T-helper 1 cell treated with Interleukin-12 subunit alpha and Interleukin-12 subunit beta and Interleukin-4 antibody, amounts not matched to agents 30 ng/mL and 1 ng/mL, for 36 hours (primary cell): ENCODE measurements at regions not wholly inside any gene's neighbourhood (a gene's known extent, or its start where the extent isn't known, plus 50 kb on each side); places are given as distances from the start of the nearest gene placed in this dataset.
"Not testable (repeated sequence)": the region's sequence is repeated elsewhere in the genome, so short reads cannot be mapped to it uniquely, and the experiment has no call there.

Experiments
- intact Hi-C: fragments of 100-400 bp; cut with micrococcal nuclease; formaldehyde crosslinking; loops from one replicate; pipeline ENCODE4 v1.15.1; 2024

DNA sequence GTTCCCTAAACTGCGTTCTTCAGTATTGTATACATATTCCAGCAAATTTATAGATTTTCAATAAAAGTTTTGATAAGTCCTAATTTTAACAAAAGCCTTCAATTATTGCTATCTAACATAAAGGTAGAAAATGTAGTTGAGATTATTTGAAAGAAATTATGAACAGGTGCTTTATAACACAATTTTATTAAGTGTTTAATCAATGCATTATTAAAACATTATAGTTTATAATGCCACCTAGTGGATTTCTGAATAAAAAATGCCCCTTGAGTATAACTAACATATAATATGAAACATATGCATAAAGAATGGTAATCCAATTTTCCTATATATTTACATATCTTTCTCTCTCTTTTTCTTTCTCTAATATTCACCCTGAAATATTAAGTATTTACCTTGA, 515.3 kb downstream of the SLC6A15 start:
- intact Hi-C loops: loop anchor here (5.0 kb wide), 1 partner anchor 1710 kb away; the partner anchor contains the start of gene TMTC2

DNA sequence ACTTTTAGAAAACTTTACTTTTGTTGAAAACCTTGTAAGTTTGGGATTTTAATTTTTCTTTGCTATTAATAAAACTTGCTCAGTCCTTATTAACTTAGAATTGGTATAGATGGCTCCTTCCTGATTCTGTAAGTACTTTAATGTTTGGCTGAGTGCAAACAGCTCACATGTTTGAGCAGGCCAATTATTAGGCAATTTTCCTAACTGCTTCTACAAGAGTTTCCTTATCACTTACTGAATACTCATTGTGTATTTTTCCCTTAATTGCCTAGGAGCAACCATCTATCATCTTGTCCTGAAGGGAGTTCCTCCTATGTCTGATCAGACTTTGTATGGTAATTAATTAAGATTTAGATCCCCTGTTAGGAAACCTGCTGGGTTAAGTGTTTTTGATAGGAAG, 521.4 kb downstream of the SLC6A15 start:
- intact Hi-C loops: not testable (repeated sequence)

DNA sequence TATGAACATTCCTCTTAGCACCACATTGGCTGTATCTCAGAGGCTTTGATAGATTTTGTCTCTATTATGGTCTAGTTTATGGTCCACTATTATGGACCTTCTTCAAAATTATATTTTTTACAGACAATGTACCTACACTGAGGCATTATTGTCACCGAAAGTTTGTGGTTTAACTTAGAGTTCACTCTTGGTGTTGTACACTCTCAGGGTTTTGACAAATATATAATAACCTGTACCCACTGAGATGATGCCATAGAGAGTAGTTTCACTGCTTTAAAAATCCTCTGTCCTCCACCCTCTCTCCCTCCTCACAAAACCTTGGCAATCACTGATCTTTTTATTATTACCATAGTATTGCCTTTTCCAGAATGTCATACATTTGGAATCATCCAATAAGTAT, 528.2 kb downstream of the SLC6A15 start:
- intact Hi-C loops: no loop called here

DNA sequence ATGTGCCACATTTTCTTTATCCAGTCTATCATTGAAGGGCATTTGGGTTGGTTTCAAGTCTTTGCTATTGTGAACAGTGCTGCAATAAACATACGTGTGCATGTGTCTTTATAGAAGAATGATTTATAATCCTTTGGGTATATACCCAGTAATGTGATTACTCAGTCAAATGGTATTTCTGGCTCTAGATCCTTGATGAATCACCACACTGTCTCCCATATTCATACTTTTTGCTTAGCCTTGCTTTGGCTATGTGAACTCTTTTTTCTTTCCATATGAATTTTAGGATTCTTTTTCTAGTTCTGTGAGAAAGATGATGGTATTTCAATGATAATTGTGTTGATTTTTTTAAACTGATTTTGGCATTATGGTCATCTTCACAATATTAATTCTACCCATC, 530.1 kb downstream of the SLC6A15 start:
- intact Hi-C loops: not testable (repeated sequence)

DNA sequence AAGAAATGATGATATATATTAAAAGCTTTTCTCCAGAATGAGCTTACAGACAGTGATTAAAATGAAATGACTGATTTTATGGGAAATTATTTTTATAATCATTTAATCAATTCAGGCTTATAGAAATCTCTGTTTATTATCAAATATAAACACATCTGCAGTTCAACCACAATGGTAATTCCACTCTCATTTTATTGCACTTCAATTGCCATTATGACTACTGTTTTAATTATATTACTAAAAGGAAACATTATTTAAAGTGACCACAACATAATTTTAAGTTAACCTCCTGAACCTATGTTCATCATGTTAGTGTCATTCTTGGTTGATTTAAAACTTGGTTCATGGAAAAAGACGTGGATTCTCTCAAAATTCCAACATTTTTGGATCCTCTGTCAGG, 536.3 kb downstream of the SLC6A15 start:
- intact Hi-C loops: no loop called here

DNA sequence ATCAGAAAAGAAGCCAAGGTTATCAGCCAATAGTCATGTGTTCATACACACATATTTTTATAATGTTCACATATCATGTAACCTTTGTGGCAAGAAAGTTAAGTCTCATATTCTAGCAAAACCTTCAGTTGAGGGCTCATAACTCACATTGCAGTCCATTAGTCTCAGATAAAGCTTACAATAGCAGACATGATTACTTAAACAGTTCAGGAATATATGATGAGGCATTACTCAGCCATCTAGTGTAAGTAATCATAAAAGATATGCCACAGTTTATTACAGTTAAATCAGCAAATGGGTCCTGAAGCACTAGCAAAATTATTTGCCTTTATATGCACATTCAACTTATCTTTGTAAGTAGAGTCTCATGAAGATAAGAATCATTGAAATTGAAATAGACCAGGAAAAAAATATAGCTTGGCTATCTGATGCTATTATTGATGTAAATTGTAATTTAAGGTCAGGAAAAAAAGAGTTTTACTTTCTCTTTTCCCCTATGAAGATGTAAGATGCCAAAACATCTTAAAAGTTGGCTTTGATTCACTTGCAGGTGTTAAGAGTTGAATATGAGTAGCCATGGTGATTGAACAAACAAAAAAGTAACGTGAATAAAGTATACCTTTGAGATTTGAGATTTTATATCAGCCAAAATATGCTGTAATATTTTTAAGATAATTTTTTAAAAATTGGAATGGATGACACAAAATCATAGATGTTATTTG, 537.0 kb downstream of the SLC6A15 start:
- intact Hi-C loops: no loop called here

DNA sequence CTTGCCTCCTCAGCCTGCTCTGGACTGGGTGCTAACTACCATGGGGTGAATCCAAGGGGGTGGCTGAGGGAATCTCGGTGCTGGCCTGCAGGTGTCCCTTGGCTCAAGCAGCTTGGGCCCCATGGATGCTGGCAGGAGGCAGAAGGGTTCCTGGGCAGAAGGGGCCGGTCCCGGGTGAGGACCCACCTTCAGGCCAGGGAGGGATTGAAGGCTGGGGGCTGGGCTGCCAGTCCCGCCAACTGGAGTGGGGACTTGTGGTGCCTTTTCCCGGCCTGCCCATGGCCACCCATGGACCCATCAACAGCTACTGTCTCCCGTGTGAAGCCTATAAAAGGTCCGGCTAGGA, 550.1 kb downstream of the SLC6A15 start:
- intact Hi-C loops: no loop called here

DNA sequence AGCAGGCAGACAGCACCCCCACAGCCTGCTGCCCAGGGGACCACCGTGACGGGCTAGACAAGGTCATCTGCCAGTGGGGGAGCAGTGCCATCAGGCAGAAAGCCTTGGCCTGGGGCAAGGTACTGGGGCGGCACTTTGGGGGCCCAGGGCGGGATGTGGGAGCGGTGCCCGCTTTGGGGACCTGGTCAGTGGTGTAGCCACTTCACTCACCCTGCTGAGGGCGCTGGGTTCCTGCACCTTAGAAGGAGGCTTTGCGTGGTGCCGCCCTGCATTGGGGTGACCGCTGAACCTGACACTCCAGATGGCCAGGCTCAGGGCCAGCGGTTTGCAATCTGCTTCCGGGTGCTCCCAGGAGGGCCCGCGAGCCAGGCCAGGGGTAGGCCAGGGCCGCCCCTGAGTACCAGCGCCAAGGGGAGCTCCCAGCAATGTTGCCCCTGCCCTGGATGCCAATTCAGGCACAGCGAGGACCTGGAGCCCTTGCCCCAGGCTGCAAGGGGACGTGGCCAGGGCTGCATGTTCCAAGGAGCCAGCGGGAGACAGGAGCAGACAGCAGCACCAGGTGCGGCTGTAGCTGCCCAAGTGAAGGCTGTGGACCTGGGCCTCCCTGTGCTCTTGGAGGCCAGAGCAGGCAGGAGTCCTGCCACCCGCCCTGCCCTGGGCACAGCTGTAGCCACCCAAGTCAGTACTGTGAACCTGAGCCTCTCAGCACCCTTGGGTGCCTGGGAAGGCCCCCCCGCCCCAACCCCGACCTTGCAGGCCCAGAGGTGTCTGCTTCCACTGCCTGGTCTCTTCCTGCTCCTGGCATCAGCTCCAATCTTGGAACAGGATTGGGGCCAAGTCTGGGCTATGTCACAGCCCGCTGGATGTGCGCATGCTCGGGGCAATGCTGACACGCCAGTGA, 550.7 kb downstream of the SLC6A15 start:
- intact Hi-C loops: no loop called here

DNA sequence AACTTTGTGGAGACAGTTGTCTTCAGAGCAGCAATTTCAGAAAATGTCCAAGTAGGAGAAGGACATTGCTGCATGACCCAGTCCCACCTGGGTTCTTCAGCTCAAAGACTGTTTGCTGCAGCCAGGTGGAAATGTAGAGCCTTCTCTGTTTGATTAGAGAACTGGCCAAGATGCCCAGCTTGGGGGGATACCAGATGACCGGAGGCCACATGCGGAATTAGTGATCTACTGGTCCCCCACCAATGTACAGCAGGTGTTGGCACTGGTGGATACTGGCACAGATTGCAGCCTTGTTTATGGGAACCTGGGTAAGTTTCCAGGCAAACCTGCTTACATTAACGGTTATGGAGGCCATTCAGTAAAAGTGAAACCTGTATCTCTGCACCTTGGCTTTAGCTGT, 555.3 kb downstream of the SLC6A15 start:
- intact Hi-C loops: no loop called here

DNA sequence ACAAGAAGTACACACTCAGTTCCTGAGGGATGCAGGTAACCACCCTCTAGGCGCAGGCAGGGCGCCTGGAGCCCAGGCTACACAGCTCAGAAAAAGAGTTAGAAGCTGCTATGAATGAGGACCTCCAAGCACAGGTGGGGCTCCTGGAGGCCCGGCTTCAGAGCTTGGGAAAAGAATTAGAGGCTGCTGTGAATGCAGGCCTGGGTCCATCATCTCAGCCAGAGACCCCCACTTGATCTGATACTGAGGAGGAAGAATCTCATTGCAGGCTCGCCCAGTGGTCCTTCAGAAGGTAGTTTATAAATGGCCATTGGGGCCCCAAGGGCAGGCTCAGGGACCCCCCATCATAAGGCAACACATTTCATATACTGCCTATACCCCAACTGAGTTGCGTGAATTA, 556.4 kb downstream of the SLC6A15 start:
- intact Hi-C loops: no loop called here

DNA sequence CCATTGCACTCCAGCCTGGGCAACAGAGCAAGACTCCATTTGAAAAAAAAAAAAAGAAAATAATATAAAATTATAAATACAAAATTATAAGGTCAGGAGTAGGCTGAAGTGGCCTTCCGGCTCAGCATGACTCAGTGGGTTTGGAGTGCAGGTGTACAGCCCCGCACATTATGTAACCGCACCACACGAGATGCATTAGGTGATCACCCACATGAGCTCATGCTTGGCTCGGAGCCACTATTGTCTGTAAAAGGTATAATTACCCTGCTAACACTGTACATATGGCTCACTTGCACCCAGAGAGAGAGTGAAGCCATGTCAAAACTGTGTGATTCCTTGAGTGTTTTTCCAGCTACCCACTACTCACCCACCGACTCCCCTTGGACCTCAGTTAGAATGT, 557.0 kb downstream of the SLC6A15 start:
- intact Hi-C loops: no loop called here

DNA sequence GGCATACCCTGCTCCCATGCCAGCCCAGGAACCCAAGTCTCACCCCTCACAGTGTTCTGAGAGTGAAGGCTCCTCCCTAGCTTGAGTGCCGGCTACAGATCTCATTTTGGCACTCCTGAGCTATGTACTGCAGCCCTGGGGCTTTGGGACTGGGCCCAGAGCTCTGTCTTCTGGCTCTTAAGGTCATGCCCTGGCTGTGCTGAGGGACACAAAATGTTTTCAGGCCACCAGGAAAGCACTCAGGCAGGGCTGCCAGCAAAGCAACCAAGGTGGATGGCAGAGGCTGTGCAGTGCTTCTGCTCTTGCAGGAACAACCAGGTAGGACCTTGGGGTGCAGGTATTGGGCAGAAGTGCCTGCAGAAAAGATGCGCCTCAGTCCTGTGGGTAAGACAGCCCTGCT, 564.0 kb downstream of the SLC6A15 start:
- intact Hi-C loops: no loop called here

DNA sequence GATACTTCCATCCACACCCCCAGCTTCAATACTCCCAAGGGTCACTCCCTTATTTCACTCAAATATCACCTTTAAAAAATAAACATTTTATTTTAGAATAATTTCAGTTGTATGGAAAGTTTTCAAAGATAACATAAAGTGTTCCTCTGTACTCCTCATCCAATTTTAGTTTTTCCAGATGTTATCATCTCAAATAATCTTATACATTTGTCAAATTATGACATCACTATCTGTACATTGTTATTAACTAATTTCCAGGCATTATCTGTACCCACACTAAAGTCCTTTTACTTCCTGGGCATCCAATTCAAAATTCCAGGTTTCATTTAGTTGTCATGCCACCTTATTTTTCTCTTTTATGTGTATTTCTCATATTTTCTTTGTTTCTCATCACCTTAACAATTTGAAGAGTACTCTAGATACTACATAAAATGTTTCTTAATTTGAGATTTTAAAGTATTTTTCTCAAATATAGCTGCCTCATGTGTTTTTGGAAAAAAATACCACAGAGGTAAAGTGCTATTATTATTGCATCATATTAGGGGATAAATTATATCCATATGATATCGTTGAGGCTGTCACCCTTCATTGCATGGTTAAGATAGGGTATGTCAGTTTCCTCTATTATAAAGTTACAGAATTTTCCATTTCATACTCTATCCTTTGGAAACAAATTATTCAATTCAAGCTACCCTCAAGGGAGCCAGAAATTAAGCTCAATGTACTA, 571.0 kb downstream of the SLC6A15 start:
- intact Hi-C loops: no loop called here

DNA sequence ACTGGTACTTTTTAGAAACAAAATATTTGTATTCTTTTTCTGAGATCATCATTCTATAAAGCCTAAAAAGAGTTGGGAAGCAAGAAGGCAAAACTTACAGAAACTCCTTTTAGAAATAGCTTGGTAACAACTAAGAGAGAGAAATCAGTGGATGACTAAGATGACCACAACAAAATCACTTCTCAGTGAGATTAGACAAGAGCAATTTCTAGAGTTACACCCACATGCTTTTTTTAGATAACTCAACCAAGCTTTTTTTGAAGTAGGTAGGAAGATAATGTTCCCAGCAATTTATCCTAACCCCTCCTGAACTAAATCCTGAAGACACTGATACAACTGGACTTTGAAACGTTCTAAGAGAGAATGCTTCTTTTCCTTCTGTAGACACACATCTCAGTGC, 576.4 kb downstream of the SLC6A15 start:
- intact Hi-C loops: no loop called here

DNA sequence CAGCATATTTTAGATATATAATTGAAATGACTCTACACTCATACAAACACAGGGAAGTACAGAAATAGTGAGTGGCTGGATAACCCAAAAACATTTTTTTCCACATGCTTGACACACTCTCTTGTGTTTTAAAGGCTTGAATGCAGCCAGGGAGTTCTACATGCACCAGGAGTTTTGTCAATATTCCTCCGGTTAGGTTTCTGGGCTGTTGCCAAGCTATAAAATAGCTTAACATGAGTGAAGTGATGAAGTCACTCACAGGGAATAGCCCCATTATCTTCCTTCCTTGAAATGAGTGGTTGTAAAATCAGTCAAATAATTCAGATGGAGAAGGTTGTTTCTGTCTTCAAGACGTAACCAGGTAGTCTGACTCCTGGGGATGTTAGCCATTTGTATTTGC, 582.7 kb downstream of the SLC6A15 start:
- intact Hi-C loops: no loop called here

DNA sequence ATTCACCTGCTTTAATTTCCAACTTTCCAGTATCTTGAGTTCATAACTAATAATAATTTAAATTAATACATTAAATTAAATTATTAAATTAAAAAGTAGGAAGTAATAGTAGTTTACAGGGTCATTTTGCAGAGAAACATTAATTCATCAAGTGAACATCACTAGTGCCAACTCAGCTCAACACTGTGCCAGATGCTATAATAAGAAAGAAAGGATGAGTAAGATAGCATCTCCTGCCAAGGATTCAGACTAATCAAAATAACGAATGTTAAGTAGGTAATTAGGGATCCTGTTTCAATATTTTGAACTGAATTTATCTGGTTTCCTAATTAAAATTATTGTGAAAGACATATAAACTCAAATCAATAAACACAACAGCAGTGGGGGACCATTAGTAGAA, 596.7 kb downstream of the SLC6A15 start:
- intact Hi-C loops: no loop called here

DNA sequence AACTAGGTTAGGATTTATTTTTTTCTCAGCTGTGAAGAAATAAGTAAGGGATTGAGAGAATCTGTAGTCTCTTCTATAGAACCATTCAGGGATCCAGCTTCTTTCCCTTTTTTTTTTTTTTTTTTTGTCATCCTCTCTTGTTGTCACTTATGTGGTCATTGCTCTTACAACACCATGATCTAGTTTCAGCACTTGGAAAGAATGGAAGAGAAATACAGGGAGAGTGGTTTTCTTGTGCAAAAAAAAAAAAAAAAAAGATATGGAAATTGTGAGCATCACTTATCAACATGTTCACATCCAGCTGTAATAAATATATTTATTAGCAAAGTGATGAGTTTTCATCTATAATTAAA, 599.3 kb downstream of the SLC6A15 start:
- intact Hi-C loops: no loop called here

DNA sequence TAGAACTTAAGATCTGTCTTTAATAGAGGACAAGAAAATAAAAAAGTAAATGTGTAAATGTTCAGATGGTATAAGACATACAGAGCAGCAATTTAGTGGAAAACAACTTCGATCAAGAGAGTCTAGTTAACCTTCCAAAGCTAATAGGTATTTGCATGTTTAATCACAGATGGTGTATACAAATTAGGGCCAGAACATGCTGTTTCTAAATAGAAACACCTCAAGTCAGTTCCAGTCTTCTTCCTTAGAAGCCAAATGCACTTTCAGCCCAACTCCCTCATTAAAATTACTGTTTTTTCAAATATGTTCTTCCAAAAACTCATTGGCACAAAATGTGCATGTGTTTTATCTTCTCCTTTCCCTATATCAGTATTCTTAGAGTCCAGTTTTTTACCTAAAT, 604.4 kb downstream of the SLC6A15 start:
- intact Hi-C loops: no loop called here

DNA sequence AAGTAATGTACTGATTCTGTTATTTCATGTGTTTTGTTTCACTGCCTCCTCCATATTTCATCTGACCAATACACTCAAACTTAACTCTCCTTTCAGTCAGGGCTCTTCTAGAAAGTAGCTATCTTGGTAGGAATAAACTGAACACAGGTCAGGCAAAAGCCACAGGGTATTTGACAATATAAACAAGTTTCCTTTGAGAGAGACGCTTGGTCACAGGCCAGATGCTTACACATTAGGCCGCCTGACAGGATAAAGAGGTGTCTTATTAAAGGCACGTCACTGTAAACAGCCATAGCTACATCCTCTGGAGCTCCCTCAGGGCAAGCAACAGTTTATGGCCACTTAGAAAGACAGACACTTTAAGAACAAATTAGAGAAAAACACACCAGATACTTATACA, 607.5 kb downstream of the SLC6A15 start:
- intact Hi-C loops: no loop called here

DNA sequence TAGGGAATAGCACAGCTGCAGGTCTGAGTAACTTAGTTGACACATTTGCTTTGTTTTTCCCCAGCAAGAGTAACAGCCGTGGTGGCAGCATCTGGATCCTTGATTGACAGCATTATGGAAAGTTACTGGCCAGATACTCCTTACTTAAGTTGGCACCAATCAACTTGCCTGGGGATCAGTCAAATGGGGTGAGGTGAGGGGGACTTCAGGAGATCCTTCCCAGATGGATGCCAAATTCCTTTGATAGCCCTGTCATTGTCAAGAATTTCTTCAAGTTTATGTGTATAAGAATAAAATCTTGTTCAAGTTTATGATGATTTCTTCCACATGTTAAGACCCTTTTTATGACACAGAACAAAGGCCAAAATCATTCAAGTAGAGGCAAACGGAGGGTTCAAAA, 618.4 kb downstream of the SLC6A15 start:
- intact Hi-C loops: no loop called here

DNA sequence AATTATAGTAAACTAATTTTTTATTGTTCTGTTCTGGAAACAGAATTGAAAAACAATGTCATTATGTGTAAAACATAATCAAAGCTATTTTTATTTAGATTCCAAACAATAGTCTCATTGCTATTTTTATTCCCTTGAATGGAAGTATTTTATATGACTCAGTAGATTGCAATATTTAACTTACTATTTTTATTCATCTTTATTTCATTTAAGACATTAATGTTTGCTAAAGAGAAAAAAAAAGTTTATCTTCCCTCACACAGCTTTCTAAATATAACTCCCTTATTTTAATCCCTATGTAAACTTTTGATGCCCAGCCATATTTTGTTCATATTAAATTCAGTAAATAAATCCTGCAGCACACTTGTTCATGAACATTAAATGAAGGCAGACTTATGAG, 622.4 kb downstream of the SLC6A15 start:
- intact Hi-C loops: no loop called here

DNA sequence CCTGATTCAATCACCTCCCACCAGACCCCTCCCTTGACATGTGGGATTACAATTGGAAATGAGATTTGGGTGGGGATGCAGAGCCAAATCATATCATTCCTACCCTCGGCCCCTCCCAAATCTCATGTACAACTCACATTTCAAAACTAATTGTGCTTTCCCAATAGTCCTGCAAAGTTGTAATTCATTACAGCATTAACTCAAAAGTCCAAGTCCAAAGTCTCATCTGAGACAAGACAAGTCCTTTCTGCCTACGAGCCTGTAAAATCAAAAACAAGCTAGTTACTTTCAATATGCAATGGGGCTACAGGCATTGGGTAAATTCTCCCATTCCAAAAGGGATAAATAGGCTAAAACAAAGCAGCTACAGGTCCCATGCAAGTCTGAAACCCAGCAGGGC, 634.6 kb downstream of the SLC6A15 start:
- intact Hi-C loops: no loop called here
